ENCODE measurements at regions not wholly inside any gene's neighbourhood (a gene's known extent, or its start where the extent isn't known, plus 50 kb on each side); places are given as distances from the start of the nearest gene placed in this dataset.

- H3K4me3 ChIP-seq = no peak overlapping the region
- no peaks in the 10 kb centered on the region for H3K36me3 ChIP-seq
- H3K27me3 ChIP-seq (replicated peaks in 1 of 7) = no peaks in the 10 kb centered on the region
- H3K27ac ChIP-seq = no peak overlapping the region
- H3K4me1 ChIP-seq = no peaks in the 10 kb centered on the region
- WGBS, 5 donors = 38 to 52% (median 41%) methylated on average over 4 of the region's 4 CpGs
- TF ChIP-seq POLR2AphosphoS5 (IDR thresholded peaks at IDR 0.05) (no peak), CTCF (IDR thresholded peaks at IDR 0.05 in 8 of 11, conservative IDR thresholded peaks at IDR 0.05 in 3 of 11) (no peak), POLR2A (IDR thresholded peaks at IDR 0.05) (no peak)
- DNase-seq = no peak
- H3K9me3 ChIP-seq = no peaks in the 10 kb centered on the region
- intact Hi-C loops (cut with DNase I; ENCODE audit: low total_unique reads) = no loop called here
Measured at GRCh38 chrX:85569686-85570085, 190.2 kb upstream of the POF1B start.

- Histone ChIP-seq H3K27me3 (replicated peaks in 1 of 7) (no peaks in the 10 kb centered on the region), H3K36me3 (no peaks in the 10 kb centered on the region), H3K4me1 (no peaks in the 10 kb centered on the region), H3K27ac (no peak overlapping the region), H3K9me3 (no peaks in the 10 kb centered on the region), H3K4me3 (no peak overlapping the region)
- 52 to 87% (median 54%) methylated on average over 1 of the region's 1 CpG for whole genome bisulfite sequencing, 5 donors
- no peak for DNase-seq
- intact Hi-C loops (cut with DNase I; ENCODE audit: low total_unique reads) = no loop called here
- no peak for TF ChIP-seq CTCF (IDR thresholded peaks at IDR 0.05 in 8 of 11, conservative IDR thresholded peaks at IDR 0.05 in 3 of 11)
- no peak for TF ChIP-seq POLR2AphosphoS5 (IDR thresholded peaks at IDR 0.05)
- TF ChIP-seq POLR2A (IDR thresholded peaks at IDR 0.05) = no peak
Measured at GRCh38 chrX:85569096-85569495, 189.6 kb upstream of the POF1B start.

GRCh38 chrX:85561231-85561630 is 181.8 kb upstream of the POF1B start:
- no peak for TF ChIP-seq POLR2AphosphoS5 (IDR thresholded peaks at IDR 0.05)
- TF ChIP-seq CTCF (IDR thresholded peaks at IDR 0.05 in 8 of 11, conservative IDR thresholded peaks at IDR 0.05 in 3 of 11) = no peak
- no peak for TF ChIP-seq POLR2A (IDR thresholded peaks at IDR 0.05)
- no peak overlapping the region for H3K27ac ChIP-seq
- 76 to 84% (median 79%) methylated on average over 7 of the region's 7 CpGs; no CpG with 5 or more reads in 1 of the 5 donors for WGBS, 5 donors
- H3K4me3 ChIP-seq = no peak overlapping the region
- no peaks in the 10 kb centered on the region for H3K27me3 ChIP-seq (replicated peaks in 1 of 7)
- no peaks in the 10 kb centered on the region for H3K4me1 ChIP-seq
- H3K36me3 ChIP-seq = no peaks in the 10 kb centered on the region
- DNase-seq = no peak
- H3K9me3 ChIP-seq = no peaks in the 10 kb centered on the region
- intact Hi-C loops (cut with DNase I; ENCODE audit: low total_unique reads) = no loop called here

GRCh38 chrX:85544609-85545008 is 165.1 kb upstream of the POF1B start:
- no peaks in the 10 kb centered on the region for H3K4me1 ChIP-seq
- no peak for DNase-seq
- intact Hi-C loops (cut with DNase I; ENCODE audit: low total_unique reads) = loop anchor here (5.0 kb wide), 1 partner anchor 432 kb away; no protein-coding TSS in a partner anchor
- H3K27me3 ChIP-seq (replicated peaks in 1 of 7) = no peaks in the 10 kb centered on the region
- no peaks in the 10 kb centered on the region for H3K9me3 ChIP-seq
- no peak overlapping the region for H3K4me3 ChIP-seq
- TF ChIP-seq POLR2A (IDR thresholded peaks at IDR 0.05) (no peak), CTCF (IDR thresholded peaks at IDR 0.05 in 8 of 11, conservative IDR thresholded peaks at IDR 0.05 in 3 of 11) (peak in 5 of 11 experiments; percentile 17 to 47 (median 31)), POLR2AphosphoS5 (IDR thresholded peaks at IDR 0.05) (no peak)
- no peaks in the 10 kb centered on the region for H3K36me3 ChIP-seq
- 2 to 11% (median 6%) methylated on average over 4 of the region's 4 CpGs for WGBS, 5 donors
- H3K27ac ChIP-seq = no peak overlapping the region

All from spleen (tissue), 11 donors.